ENCODE measurements at regions not wholly inside any gene's neighbourhood (a gene's known extent, or its start where the extent isn't known, plus 50 kb on each side); places are given as distances from the start of the nearest gene placed in this dataset.

DNA sequence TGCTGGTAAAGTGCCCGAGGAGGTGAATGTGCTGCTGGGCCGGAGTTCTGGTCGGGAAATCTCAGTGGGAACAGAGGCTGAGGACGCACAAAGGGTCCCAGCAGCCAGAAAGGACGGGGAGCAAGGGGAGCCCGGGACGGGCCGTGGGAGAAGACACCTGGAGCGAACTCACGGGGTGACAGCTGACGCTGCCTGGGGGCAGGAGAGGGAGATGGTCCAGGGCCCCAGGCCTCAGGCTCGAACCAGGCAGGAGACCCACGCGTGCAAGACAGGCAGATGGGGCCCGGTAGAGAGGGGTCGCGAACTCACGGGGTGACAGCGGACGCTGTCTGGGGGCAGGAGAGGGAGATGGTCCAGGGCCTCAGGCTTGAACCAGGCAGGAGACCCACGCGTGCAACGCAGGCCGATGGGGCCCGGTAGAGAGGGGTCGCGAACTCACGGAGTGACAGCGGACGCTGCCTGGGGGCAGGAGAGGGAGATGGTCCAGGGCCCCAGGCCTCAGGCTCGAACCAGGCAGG, 72.9 kb downstream of the METRNL start:
- no peak overlapping the region for H3K27ac ChIP-seq (ENCODE audit: low read length)
- no peaks in the 10 kb centered on the region for H3K36me3 ChIP-seq (ENCODE audit: low read depth, low read length)
- BruUV-seq (replicated peaks) = no TSS peak
- ChIA-PET POLR2A (ENCODE audit: unreplicated experiment) (no interaction called here), CTCF (no interaction called here)
- no peaks in the 10 kb centered on the region for H4K20me1 ChIP-seq (ENCODE audit: low read length)
- TF ChIP-seq EZH2phosphoT487 (IDR thresholded peaks at IDR 0.05; ENCODE audit: borderline replicate concordance, low read length) = no peak
- TF ChIP-seq EZH2 (IDR thresholded peaks at IDR 0.05; ENCODE audit: low read length, unreplicated experiment) = no peak
- TF ChIP-seq CTCF (conservative IDR thresholded peaks at IDR 0.05; ENCODE audit: low read depth, low read length) = no peak
- H3K27me3 ChIP-seq (ENCODE audit: low read length) = peaks cover 7% of the 10 kb centered on the region; the same call in 1 of the 2 replicates
- H3F3A ChIP-seq (ENCODE audit: low read length, unreplicated experiment) = no peaks in the 10 kb centered on the region
- no peak overlapping the region for H2AFZ ChIP-seq (ENCODE audit: low read length)
- no peak overlapping the region for H3K4me2 ChIP-seq (ENCODE audit: low read length)
- ATAC-seq (no peak), DNase-seq (no peak)
- H3K9ac ChIP-seq (ENCODE audit: low read length) = no peak overlapping the region
- intact Hi-C loops (cut with micrococcal nuclease) = no loop called here
- no peaks in the 10 kb centered on the region for H3K4me1 ChIP-seq (ENCODE audit: insufficient read depth, low read length)
- H3K79me2 ChIP-seq (ENCODE audit: low read length) = no peaks in the 10 kb centered on the region
- no peak overlapping the region for H3K4me3 ChIP-seq (ENCODE audit: low read length)
- H3K9me3 ChIP-seq (ENCODE audit: low read length) = no peaks in the 10 kb centered on the region
- no peaks in the 10 kb centered on the region for H3K9me2 ChIP-seq (replicated peaks; ENCODE audit: low read length)

DNA sequence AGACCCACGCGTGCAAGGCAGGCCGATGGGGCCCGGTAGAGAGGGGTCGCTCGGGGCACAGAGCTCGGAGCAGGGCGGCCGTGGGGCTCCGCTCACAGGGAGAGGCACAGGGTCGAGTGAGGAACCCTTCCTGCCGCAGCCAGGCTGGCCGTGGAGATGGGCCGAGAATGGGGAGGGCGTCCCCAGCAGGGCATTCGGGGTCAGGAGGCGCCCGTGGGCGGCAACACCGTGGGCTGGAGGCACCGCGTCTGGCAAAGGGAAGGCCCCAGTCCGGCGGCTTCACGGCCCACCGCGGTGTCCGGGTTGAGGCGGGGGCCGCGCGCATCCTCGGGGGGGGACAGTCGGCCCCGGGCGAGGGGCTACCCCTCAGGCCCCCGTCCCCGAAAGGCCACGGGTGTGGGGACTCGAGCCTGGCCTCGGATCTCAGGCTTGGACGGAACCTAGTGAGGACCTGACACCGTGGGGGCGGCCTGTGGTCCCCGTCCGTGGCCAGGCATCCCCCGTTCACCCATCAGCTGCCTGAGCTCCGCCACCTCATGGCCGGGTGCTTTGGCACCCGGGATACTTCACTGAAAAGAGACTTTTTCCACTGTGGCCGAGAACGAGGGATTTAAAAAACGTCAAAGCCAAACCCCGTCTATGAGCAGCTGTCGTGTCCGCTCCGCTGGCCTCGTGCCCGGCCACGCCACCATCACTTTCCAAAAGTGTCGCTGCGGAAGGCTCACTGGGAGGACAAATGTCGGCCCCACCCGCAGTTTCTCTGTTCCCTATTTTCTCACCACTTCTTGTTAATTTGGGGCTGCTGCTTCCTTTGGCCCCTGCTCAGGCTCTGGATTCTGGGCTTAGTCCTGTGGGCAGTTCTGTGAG, 73.6 kb downstream of the METRNL start:
- POLR2A ChIA-PET (ENCODE audit: unreplicated experiment) = no interaction called here
- CTCF ChIA-PET = no interaction called here
- no peak overlapping the region for H3K27ac ChIP-seq (ENCODE audit: low read length)
- ATAC-seq (no peak), DNase-seq (no peak)
- no peak overlapping the region for H3K4me2 ChIP-seq (ENCODE audit: low read length)
- H3K27me3 ChIP-seq (ENCODE audit: low read length) = peaks cover under 1% of the 10 kb centered on the region; the same call in 1 of the 2 replicates
- H3K79me2 ChIP-seq (ENCODE audit: low read length) = no peaks in the 10 kb centered on the region
- H3K9ac ChIP-seq (ENCODE audit: low read length) = no peak overlapping the region
- H2AFZ ChIP-seq (ENCODE audit: low read length) = no peak overlapping the region
- no peaks in the 10 kb centered on the region for H3K9me3 ChIP-seq (ENCODE audit: low read length)
- H3K4me3 ChIP-seq (ENCODE audit: low read length) = no peak overlapping the region
- H3F3A ChIP-seq (ENCODE audit: low read length, unreplicated experiment) = no peaks in the 10 kb centered on the region
- no peaks in the 10 kb centered on the region for H4K20me1 ChIP-seq (ENCODE audit: low read length)
- H3K36me3 ChIP-seq (ENCODE audit: low read depth, low read length) = no peaks in the 10 kb centered on the region
- no peaks in the 10 kb centered on the region for H3K4me1 ChIP-seq (ENCODE audit: insufficient read depth, low read length)
- H3K9me2 ChIP-seq (replicated peaks; ENCODE audit: low read length) = no peaks in the 10 kb centered on the region
- intact Hi-C loops (cut with micrococcal nuclease) = no loop called here
- TF ChIP-seq EZH2 (IDR thresholded peaks at IDR 0.05; ENCODE audit: low read length, unreplicated experiment) = no peak
- TF ChIP-seq EZH2phosphoT487 (IDR thresholded peaks at IDR 0.05; ENCODE audit: borderline replicate concordance, low read length) = no peak
- no peak for TF ChIP-seq CTCF (conservative IDR thresholded peaks at IDR 0.05; ENCODE audit: low read depth, low read length)
- BruUV-seq (replicated peaks) = no TSS peak

Data from PC-3 (cell line).